Liver (tissue), 7 donors: ENCODE measurements at regions not wholly inside any gene's neighbourhood (a gene's known extent, or its start where the extent isn't known, plus 50 kb on each side); places are given as distances from the start of the nearest gene placed in this dataset.

Experiments
- DNase-seq: peaks from one replicate; pipeline ENCODE4 v3.0.0-alpha.2; 2017; ENCODE audit warnings: low spot score
- H3K27ac ChIP-seq, 2 donors: one replicate each; pipeline ENCODE4 v1.7.0; 2013; ENCODE audit warnings: inconsistent platforms in 2 of 2, low read length in 2 of 2, control low read depth in 1 of 2, low read depth in 1 of 2, mild to moderate bottlenecking in 1 of 2
- H3K27me3 ChIP-seq, 4 donors: one replicate each; pipeline versions ENCODE4 v1.6.1 to v1.7.0; 2013; ENCODE audit warnings: low read length in 3 of 4, inconsistent platforms in 1 of 4, mild to moderate bottlenecking in 1 of 4, moderate library complexity in 1 of 4; ENCODE audit not compliant: control insufficient read depth in 4 of 4, insufficient read depth in 4 of 4
- H3K36me3 ChIP-seq, 4 donors: one replicate each; pipeline versions ENCODE4 v1.6.1 to v1.7.0; 2013; ENCODE audit warnings: low read length in 3 of 4, mild to moderate bottlenecking in 3 of 4, low read depth in 1 of 4, moderate library complexity in 1 of 4; ENCODE audit not compliant: control insufficient read depth in 4 of 4, insufficient read depth in 3 of 4
- H3K4me1 ChIP-seq, 4 donors: one replicate each; pipeline versions ENCODE4 v1.6.1 to v1.7.0; 2013; ENCODE audit warnings: low read length in 3 of 4, mild to moderate bottlenecking in 3 of 4, moderate library complexity in 1 of 4; ENCODE audit not compliant: control insufficient read depth in 4 of 4, insufficient read depth in 4 of 4
- H3K4me3 ChIP-seq, 3 donors: one replicate each; pipeline versions ENCODE4 v1.6.1 to v1.7.0; 2013; ENCODE audit warnings: low read length in 3 of 3, control low read depth in 1 of 3, low read depth in 1 of 3, mild to moderate bottlenecking in 1 of 3
- H3K9ac ChIP-seq, 2 donors: one replicate each; pipeline ENCODE4 v1.7.0; 2013; ENCODE audit warnings: low read length in 2 of 2, mild to moderate bottlenecking in 2 of 2, moderate library complexity in 2 of 2, control low read depth in 1 of 2, low read depth in 1 of 2
- H3K9me3 ChIP-seq, 4 donors: one replicate each; pipeline versions ENCODE4 v1.6.1 to v1.7.0; 2013; ENCODE audit warnings: low read length in 3 of 4; ENCODE audit not compliant: control insufficient read depth in 4 of 4
- FOXA1 ChIP-seq: IDR thresholded peaks from 2 replicates; pipeline ENCODE4 v1.6.1; 2016; ENCODE audit warnings: antibody characterized with exemption
- FOXA2 ChIP-seq: IDR thresholded peaks from 2 replicates; pipeline ENCODE4 v1.6.1; 2016; ENCODE audit warnings: antibody characterized with exemption
- GABPA ChIP-seq, 2 donors: IDR thresholded peaks in 1 of 2; conservative IDR thresholded peaks in 1 of 2; 2 replicates each; pipeline ENCODE4 v1.6.1; 2016; ENCODE audit warnings: antibody characterized with exemption in 2 of 2, mild to moderate bottlenecking in 1 of 2, moderate library complexity in 1 of 2
- HNF4A ChIP-seq, 2 donors: conservative IDR thresholded peaks; 2 replicates each; pipeline ENCODE4 v1.6.1; 2016; ENCODE audit warnings: antibody characterized with exemption in 2 of 2, mild to moderate bottlenecking in 2 of 2
- HNF4G ChIP-seq: IDR thresholded peaks from 2 replicates; pipeline ENCODE4 v1.6.1; 2016; ENCODE audit warnings: antibody characterized with exemption
- NR2F2 ChIP-seq: IDR thresholded peaks from 2 replicates; pipeline ENCODE4 v1.6.1; 2016; ENCODE audit warnings: antibody characterized with exemption
- RAD21 ChIP-seq, 2 donors: IDR thresholded peaks; 2 replicates each; pipeline ENCODE4 v1.6.1; 2016; ENCODE audit warnings: antibody characterized with exemption in 2 of 2, mild to moderate bottlenecking in 2 of 2
- RXRA ChIP-seq, 2 donors: IDR thresholded peaks; 2 replicates each; pipeline ENCODE4 v1.6.1; 2017 to 2018; ENCODE audit warnings: antibody characterized with exemption in 2 of 2, mild to moderate bottlenecking in 1 of 2
- SP1 ChIP-seq: IDR thresholded peaks from 2 replicates; pipeline ENCODE4 v1.6.1; 2018; ENCODE audit warnings: antibody characterized with exemption, mild to moderate bottlenecking
- TAF1 ChIP-seq: conservative IDR thresholded peaks from 2 replicates; pipeline ENCODE4 v1.6.1; 2016; ENCODE audit warnings: antibody characterized with exemption, mild to moderate bottlenecking
- WGBS: extraction: QIAGEN DNeasy Blood & Tissue Kit; methylation state at CpG from one replicate; pipeline ENCODE4 v1.1.7; 2013; 5-methylcytosine and 5-hydroxymethylcytosine counted together
- TF ChIP-seq, protein P1 (sequence below): IDR thresholded peaks from 2 replicates; pipeline ENCODE4 v1.6.1; 2016; ENCODE audit warnings: antibody characterized with exemption, mild to moderate bottlenecking
- TF ChIP-seq, protein P2 (sequence below): IDR thresholded peaks from 2 replicates; pipeline ENCODE4 v1.6.1; 2016; ENCODE audit warnings: antibody characterized with exemption
- TF ChIP-seq, protein P3 (sequence below): IDR thresholded peaks from 2 replicates; pipeline ENCODE4 v1.6.1; 2016; ENCODE audit warnings: antibody characterized with exemption
- TF ChIP-seq, protein P4 (sequence below): IDR thresholded peaks from 2 replicates; pipeline ENCODE4 v1.6.1; 2016; ENCODE audit warnings: antibody characterized with exemption
- donor health status: healthy.
- donor health status: healthy.
- donor health status: healthy.
- donor health status: healthy.

DNA sequence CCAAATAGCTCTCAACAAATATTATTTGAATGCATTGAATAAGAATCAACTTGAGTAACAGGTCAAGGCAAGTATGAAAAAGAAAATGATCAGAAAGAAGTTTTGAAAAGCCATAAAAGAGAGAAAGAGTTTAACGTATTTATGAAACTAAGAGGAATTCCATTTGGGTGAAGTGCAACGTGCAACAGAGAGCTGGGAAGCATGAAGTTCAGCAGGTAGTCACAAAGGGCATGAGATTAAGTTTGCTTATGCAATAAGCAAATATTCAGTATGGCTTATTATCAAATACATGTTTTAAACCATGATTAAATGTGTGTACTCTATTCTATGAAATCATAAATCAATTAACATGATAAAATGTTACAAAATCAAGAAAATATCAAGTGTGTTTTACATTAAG, 62.7 kb upstream of the PCDH17 start (continued):
- TF ChIP-seq, protein P1, sequence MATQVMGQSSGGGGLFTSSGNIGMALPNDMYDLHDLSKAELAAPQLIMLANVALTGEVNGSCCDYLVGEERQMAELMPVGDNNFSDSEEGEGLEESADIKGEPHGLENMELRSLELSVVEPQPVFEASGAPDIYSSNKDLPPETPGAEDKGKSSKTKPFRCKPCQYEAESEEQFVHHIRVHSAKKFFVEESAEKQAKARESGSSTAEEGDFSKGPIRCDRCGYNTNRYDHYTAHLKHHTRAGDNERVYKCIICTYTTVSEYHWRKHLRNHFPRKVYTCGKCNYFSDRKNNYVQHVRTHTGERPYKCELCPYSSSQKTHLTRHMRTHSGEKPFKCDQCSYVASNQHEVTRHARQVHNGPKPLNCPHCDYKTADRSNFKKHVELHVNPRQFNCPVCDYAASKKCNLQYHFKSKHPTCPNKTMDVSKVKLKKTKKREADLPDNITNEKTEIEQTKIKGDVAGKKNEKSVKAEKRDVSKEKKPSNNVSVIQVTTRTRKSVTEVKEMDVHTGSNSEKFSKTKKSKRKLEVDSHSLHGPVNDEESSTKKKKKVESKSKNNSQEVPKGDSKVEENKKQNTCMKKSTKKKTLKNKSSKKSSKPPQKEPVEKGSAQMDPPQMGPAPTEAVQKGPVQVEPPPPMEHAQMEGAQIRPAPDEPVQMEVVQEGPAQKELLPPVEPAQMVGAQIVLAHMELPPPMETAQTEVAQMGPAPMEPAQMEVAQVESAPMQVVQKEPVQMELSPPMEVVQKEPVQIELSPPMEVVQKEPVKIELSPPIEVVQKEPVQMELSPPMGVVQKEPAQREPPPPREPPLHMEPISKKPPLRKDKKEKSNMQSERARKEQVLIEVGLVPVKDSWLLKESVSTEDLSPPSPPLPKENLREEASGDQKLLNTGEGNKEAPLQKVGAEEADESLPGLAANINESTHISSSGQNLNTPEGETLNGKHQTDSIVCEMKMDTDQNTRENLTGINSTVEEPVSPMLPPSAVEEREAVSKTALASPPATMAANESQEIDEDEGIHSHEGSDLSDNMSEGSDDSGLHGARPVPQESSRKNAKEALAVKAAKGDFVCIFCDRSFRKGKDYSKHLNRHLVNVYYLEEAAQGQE, result no peak
- TF ChIP-seq, protein P2, sequence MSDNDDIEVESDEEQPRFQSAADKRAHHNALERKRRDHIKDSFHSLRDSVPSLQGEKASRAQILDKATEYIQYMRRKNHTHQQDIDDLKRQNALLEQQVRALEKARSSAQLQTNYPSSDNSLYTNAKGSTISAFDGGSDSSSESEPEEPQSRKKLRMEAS, result peak; percentile 57
- peak in 1 of 2 donors; percentile 29 for TF ChIP-seq RXRA (IDR thresholded peaks at IDR 0.05)
- TF ChIP-seq RAD21 (IDR thresholded peaks at IDR 0.05), result no peak
- peak in 1 of 2 donors; percentile 63 for TF ChIP-seq HNF4A (conservative IDR thresholded peaks at IDR 0.05)
- no peak for TF ChIP-seq FOXA1
- TF ChIP-seq GABPA (IDR thresholded peaks at IDR 0.05 in 1 of 2, conservative IDR thresholded peaks at IDR 0.05 in 1 of 2), result no peak
- TF ChIP-seq SP1, result no peak
- no peak for TF ChIP-seq TAF1
- TF ChIP-seq NR2F2, result no peak
- TF ChIP-seq, protein P3, sequence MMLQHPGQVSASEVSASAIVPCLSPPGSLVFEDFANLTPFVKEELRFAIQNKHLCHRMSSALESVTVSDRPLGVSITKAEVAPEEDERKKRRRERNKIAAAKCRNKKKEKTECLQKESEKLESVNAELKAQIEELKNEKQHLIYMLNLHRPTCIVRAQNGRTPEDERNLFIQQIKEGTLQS, result no peak

DNA sequence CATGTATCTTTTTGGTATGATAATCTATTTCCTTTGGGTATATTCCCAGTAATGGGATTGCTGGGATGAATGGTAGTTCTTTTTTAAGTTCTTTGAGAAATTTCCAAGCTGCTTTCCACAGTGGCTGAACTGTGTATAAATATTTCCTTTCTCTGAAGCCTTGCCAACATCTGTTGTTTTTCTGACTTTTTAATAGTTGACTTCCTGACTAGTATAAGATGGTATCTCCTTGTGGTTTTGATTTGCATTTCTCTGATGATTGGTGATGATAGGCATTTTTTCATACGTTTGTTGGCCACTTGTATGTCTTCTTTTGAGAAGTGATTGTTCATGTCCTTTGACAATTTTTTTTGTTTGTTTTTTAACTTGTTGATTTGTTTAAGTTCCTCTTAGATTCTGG, 61.6 kb upstream of the PCDH17 start:
- TF ChIP-seq, protein P3, result no peak
- TF ChIP-seq SP1, result no peak
- TF ChIP-seq FOXA2, result no peak
- TF ChIP-seq HNF4G, result no peak
- TF ChIP-seq, protein P2, result no peak
- TF ChIP-seq, protein P4, sequence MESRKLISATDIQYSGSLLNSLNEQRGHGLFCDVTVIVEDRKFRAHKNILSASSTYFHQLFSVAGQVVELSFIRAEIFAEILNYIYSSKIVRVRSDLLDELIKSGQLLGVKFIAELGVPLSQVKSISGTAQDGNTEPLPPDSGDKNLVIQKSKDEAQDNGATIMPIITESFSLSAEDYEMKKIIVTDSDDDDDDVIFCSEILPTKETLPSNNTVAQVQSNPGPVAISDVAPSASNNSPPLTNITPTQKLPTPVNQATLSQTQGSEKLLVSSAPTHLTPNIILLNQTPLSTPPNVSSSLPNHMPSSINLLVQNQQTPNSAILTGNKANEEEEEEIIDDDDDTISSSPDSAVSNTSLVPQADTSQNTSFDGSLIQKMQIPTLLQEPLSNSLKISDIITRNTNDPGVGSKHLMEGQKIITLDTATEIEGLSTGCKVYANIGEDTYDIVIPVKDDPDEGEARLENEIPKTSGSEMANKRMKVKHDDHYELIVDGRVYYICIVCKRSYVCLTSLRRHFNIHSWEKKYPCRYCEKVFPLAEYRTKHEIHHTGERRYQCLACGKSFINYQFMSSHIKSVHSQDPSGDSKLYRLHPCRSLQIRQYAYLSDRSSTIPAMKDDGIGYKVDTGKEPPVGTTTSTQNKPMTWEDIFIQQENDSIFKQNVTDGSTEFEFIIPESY, result no peak
- no peak for TF ChIP-seq RXRA (IDR thresholded peaks at IDR 0.05)
- no peak for TF ChIP-seq TAF1
- TF ChIP-seq, protein P1, result no peak
- no peak for DNase-seq
- Histone ChIP-seq H3K4me1 (peaks cover 0 to 3% (median 0%) of the 10 kb centered on the region in 4 donors), H3K9me3 (no peaks in the 10 kb centered on the region), H3K27me3 (no peaks in the 10 kb centered on the region), H3K27ac (no peak overlapping the region), H3K4me3 (no peak overlapping the region), H3K36me3 (no peaks in the 10 kb centered on the region), H3K9ac (no peak overlapping the region)
- 52% methylated on average over 1 of the region's 1 CpG for WGBS
